Vagina (tissue), 2 donors: ENCODE measurements at regions not wholly inside any gene's neighbourhood (a gene's known extent, or its start where the extent isn't known, plus 50 kb on each side); places are given as distances from the start of the nearest gene placed in this dataset.
A peak's percentile ranks its signal among the peaks of the same experiment; 100 is the strongest.
"Not testable (repeated sequence)": the region's sequence is repeated elsewhere in the genome, so short reads cannot be mapped to it uniquely, and the experiment has no call there.

Experiments
- DNase-seq, 2 donors: peaks; one replicate each; pipeline ENCODE4 v3.0.0-alpha.2; 2017; ENCODE audit errors: extremely low spot score in 2 of 2
- H3K27ac ChIP-seq: fragments of 200-600 bp; sonication (generic); one replicate; pipeline ENCODE4 v1.5.1; 2019
- H3K27me3 ChIP-seq: fragments of 200-600 bp; sonication (generic); one replicate; pipeline ENCODE4 v1.5.1; 2019
- H3K36me3 ChIP-seq, 2 donors: fragments of 200-600 bp; sonication (generic); one replicate each; pipeline ENCODE4 v1.5.1; 2017 to 2019
- H3K4me1 ChIP-seq: fragments of 200-600 bp; sonication (generic); one replicate; pipeline ENCODE4 v1.5.1; 2019
- H3K4me3 ChIP-seq, 2 donors: fragments of 200-600 bp; sonication (generic); 1 replicate in 1 of 2; 2 replicates in 1 of 2; pipeline ENCODE4 v1.5.1; 2016 to 2019
- H3K9me3 ChIP-seq: fragments of 200-600 bp; sonication (generic); one replicate; pipeline ENCODE4 v1.5.1; 2019
- POLR2A ChIP-seq, 2 donors: fragments of 450-650 bp; IDR thresholded peaks; one replicate each; pipeline ENCODE4 v1.6.1; 2017; ENCODE audit warnings: antibody characterized with exemption in 2 of 2, mild to moderate bottlenecking in 2 of 2, moderate library complexity in 2 of 2
- POLR2AphosphoS5 ChIP-seq, 2 donors: sonication (generic); formaldehyde crosslinking; IDR thresholded peaks; one replicate each; pipeline ENCODE4 v1.9.0; 2017; ENCODE audit warnings: antibody characterized with exemption in 2 of 2, mild to moderate bottlenecking in 2 of 2, low read depth in 1 of 2; ENCODE audit not compliant: insufficient read depth in 1 of 2
- intact Hi-C: fragments of 100-400 bp; cut with DNase I; formaldehyde crosslinking; loops from one replicate; pipeline ENCODE4 v1.15.1; 2023
- TF ChIP-seq, protein P1 (sequence below), 3 experiments: fragments of 450-650 bp in 2 of 3; fragments of 200-600 bp in 1 of 3; sonication (generic) in 1 of 3; IDR thresholded peaks; one replicate each; pipeline ENCODE4 v1.5.1; 2017 to 2019; ENCODE audit warnings: antibody characterized with exemption in 3 of 3, mild to moderate bottlenecking in 2 of 3, moderate library complexity in 2 of 3

DNA sequence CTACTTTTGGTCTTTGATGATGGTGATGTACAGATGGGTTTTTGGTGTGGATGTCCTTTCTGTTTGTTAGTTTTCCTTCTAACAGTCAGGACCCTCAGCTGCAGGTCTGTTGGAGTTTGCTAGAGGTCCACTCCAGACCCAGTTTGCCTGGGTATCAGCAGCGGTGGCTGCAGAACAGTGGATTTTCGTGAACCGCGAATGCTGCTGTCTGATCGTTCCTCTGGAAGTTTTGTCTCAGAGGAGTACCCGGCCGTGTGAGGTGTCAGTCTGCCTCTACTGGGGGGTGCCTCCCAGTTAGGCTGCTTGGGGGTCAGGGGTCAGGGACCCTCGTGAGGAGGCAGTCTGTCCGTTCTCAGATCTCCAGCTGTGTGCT is 56.6 kb upstream of the TNFAIP8 start:
- DNase-seq, intact Hi-C loops: not testable (repeated sequence)

GRCh38 chr5:119299615-119300310 is 56.1 kb upstream of the TNFAIP8 start:
- H3K27me3 ChIP-seq, H3K36me3 ChIP-seq, intact Hi-C loops, DNase-seq, H3K9me3 ChIP-seq, H3K4me3 ChIP-seq, H3K27ac ChIP-seq: not testable (repeated sequence)
- peaks cover 21% of the 10 kb centered on the region for H3K4me1 ChIP-seq
- peak in 1 of 2 donors; percentile 34 for TF ChIP-seq POLR2AphosphoS5 (IDR thresholded peaks at IDR 0.05; ENCODE audit: insufficient read depth in 1 of 2, low read depth in 1 of 2)

More for the DNA sequence above, 56.6 kb upstream of the TNFAIP8 start:
- H3K27ac ChIP-seq, H3K4me3 ChIP-seq, H3K27me3 ChIP-seq, H3K9me3 ChIP-seq, H3K36me3 ChIP-seq: not testable (repeated sequence)
- peaks cover 20% of the 10 kb centered on the region for H3K4me1 ChIP-seq

GRCh38 chr5:119300311-119300670 is 55.5 kb upstream of the TNFAIP8 start:
- no peak for DNase-seq
- no peak overlapping the region for H3K27ac ChIP-seq
- H3K4me1 ChIP-seq = peaks cover 21% of the 10 kb centered on the region
- no peak overlapping the region for H3K4me3 ChIP-seq
- TF ChIP-seq, protein P1, sequence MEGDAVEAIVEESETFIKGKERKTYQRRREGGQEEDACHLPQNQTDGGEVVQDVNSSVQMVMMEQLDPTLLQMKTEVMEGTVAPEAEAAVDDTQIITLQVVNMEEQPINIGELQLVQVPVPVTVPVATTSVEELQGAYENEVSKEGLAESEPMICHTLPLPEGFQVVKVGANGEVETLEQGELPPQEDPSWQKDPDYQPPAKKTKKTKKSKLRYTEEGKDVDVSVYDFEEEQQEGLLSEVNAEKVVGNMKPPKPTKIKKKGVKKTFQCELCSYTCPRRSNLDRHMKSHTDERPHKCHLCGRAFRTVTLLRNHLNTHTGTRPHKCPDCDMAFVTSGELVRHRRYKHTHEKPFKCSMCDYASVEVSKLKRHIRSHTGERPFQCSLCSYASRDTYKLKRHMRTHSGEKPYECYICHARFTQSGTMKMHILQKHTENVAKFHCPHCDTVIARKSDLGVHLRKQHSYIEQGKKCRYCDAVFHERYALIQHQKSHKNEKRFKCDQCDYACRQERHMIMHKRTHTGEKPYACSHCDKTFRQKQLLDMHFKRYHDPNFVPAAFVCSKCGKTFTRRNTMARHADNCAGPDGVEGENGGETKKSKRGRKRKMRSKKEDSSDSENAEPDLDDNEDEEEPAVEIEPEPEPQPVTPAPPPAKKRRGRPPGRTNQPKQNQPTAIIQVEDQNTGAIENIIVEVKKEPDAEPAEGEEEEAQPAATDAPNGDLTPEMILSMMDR (IDR thresholded peaks at IDR 0.05) = no peak
- TF ChIP-seq POLR2AphosphoS5 (IDR thresholded peaks at IDR 0.05; ENCODE audit: insufficient read depth in 1 of 2, low read depth in 1 of 2) (no peak), POLR2A (IDR thresholded peaks at IDR 0.05) (no peak)
- H3K27me3 ChIP-seq = no peaks in the 10 kb centered on the region
- intact Hi-C loops = no loop called here
- no peaks in the 10 kb centered on the region for H3K36me3 ChIP-seq
- H3K9me3 ChIP-seq = no peaks in the 10 kb centered on the region

GRCh38 chr5:119301210-119301609 is 54.6 kb upstream of the TNFAIP8 start:
- TF ChIP-seq POLR2AphosphoS5 (IDR thresholded peaks at IDR 0.05; ENCODE audit: insufficient read depth in 1 of 2, low read depth in 1 of 2) (no peak), POLR2A (IDR thresholded peaks at IDR 0.05) (no peak)
- TF ChIP-seq, protein P1 (IDR thresholded peaks at IDR 0.05) = no peak
- no peak for DNase-seq

GRCh38 chr5:119301906-119302305 is 53.9 kb upstream of the TNFAIP8 start:
- Histone ChIP-seq H3K36me3 (no peaks in the 10 kb centered on the region), H3K27me3 (no peaks in the 10 kb centered on the region), H3K27ac (no peak overlapping the region), H3K4me1 (peaks cover 21% of the 10 kb centered on the region), H3K9me3 (no peaks in the 10 kb centered on the region), H3K4me3 (no peak overlapping the region)
- intact Hi-C loops = no loop called here
- DNase-seq = no peak
- TF ChIP-seq POLR2AphosphoS5 (IDR thresholded peaks at IDR 0.05; ENCODE audit: insufficient read depth in 1 of 2, low read depth in 1 of 2) (no peak), POLR2A (IDR thresholded peaks at IDR 0.05) (no peak)
- TF ChIP-seq, protein P1 (IDR thresholded peaks at IDR 0.05) = no peak

More at GRCh38 chr5:119301210-119301609, 54.6 kb upstream of the TNFAIP8 start:
- Histone ChIP-seq H3K9me3 (no peaks in the 10 kb centered on the region), H3K27ac (no peak overlapping the region), H3K4me3 (no peak overlapping the region), H3K27me3 (no peaks in the 10 kb centered on the region), H3K4me1 (peaks cover 21% of the 10 kb centered on the region), H3K36me3 (no peaks in the 10 kb centered on the region)
- intact Hi-C loops = no loop called here

GRCh38 chr5:119302449-119302848 is 53.4 kb upstream of the TNFAIP8 start:
- H3K9me3 ChIP-seq = no peaks in the 10 kb centered on the region
- peaks cover 21% of the 10 kb centered on the region for H3K4me1 ChIP-seq
- H3K27me3 ChIP-seq = no peaks in the 10 kb centered on the region
- TF ChIP-seq, protein P1 (IDR thresholded peaks at IDR 0.05) = no peak
- TF ChIP-seq POLR2AphosphoS5 (IDR thresholded peaks at IDR 0.05; ENCODE audit: insufficient read depth in 1 of 2, low read depth in 1 of 2) (no peak), POLR2A (IDR thresholded peaks at IDR 0.05) (no peak)
- H3K4me3 ChIP-seq = no peak overlapping the region
- no peak overlapping the region for H3K27ac ChIP-seq
- intact Hi-C loops = no loop called here
- no peak for DNase-seq
- H3K36me3 ChIP-seq = no peaks in the 10 kb centered on the region
